ENCODE measurements at regions not wholly inside any gene's neighbourhood (a gene's known extent, or its start where the extent isn't known, plus 50 kb on each side); places are given as distances from the start of the nearest gene placed in this dataset.

GRCh38 chr11:134800826-134801225, 388.8 kb upstream of the B3GAT1 start:
- H3K36me3 ChIP-seq (ENCODE audit: insufficient read depth, low read length), result no peaks in the 10 kb centered on the region
- H2AFZ ChIP-seq (ENCODE audit: low read length), result no peak overlapping the region
- H3F3A ChIP-seq (ENCODE audit: low read depth), result no peaks in the 10 kb centered on the region
- H3K27me3 ChIP-seq (ENCODE audit: insufficient read depth, low read length, poor library complexity, severe bottlenecking), result no peaks in the 10 kb centered on the region
- no peak overlapping the region for H3K9ac ChIP-seq (ENCODE audit: low read depth, low read length, poor library complexity, severe bottlenecking)
- H3K4me2 ChIP-seq (ENCODE audit: low read depth, low read length, poor library complexity, severe bottlenecking), result no peak overlapping the region
- H3K9me3 ChIP-seq (ENCODE audit: insufficient read depth, low read depth, low read length), result peaks cover 3% of the 10 kb centered on the region; the same call in 1 of the 2 replicates
- no peak overlapping the region for H3K4me3 ChIP-seq (ENCODE audit: low read length, poor library complexity, severe bottlenecking)
- H3K79me2 ChIP-seq (ENCODE audit: insufficient read depth, low read length), result no peaks in the 10 kb centered on the region
- H3K9me2 ChIP-seq (replicated peaks; ENCODE audit: low read depth, low read length), result no peaks in the 10 kb centered on the region
- TF ChIP-seq EZH2phosphoT487 (IDR thresholded peaks at IDR 0.05; ENCODE audit: borderline replicate concordance), result no peak
- no peak for TF ChIP-seq CTCF (conservative IDR thresholded peaks at IDR 0.05; ENCODE audit: low read length)
- H3K4me1 ChIP-seq (ENCODE audit: insufficient read depth, low read length, poor library complexity, severe bottlenecking), result no peaks in the 10 kb centered on the region
- no peaks in the 10 kb centered on the region for H4K20me1 ChIP-seq (ENCODE audit: insufficient read depth, low read length, poor library complexity, severe bottlenecking)

- H2AFZ ChIP-seq (ENCODE audit: low read length), result no peak overlapping the region
- H3K9me2 ChIP-seq (replicated peaks; ENCODE audit: low read depth, low read length), result no peaks in the 10 kb centered on the region
- H3F3A ChIP-seq (ENCODE audit: low read depth), result no peaks in the 10 kb centered on the region
- no peaks in the 10 kb centered on the region for H3K27me3 ChIP-seq (ENCODE audit: insufficient read depth, low read length, poor library complexity, severe bottlenecking)
- TF ChIP-seq CTCF (conservative IDR thresholded peaks at IDR 0.05; ENCODE audit: low read length), result no peak
- no peak for TF ChIP-seq EZH2phosphoT487 (IDR thresholded peaks at IDR 0.05; ENCODE audit: borderline replicate concordance)
- no peaks in the 10 kb centered on the region for H3K4me1 ChIP-seq (ENCODE audit: insufficient read depth, low read length, poor library complexity, severe bottlenecking)
- H4K20me1 ChIP-seq (ENCODE audit: insufficient read depth, low read length, poor library complexity, severe bottlenecking), result no peaks in the 10 kb centered on the region
- H3K4me2 ChIP-seq (ENCODE audit: low read depth, low read length, poor library complexity, severe bottlenecking), result no peak overlapping the region
- peaks cover 3% of the 10 kb centered on the region; the same call in 1 of the 2 replicates for H3K9me3 ChIP-seq (ENCODE audit: insufficient read depth, low read depth, low read length)
- H3K4me3 ChIP-seq (ENCODE audit: low read length, poor library complexity, severe bottlenecking), result no peak overlapping the region
- no peak overlapping the region for H3K9ac ChIP-seq (ENCODE audit: low read depth, low read length, poor library complexity, severe bottlenecking)
- H3K36me3 ChIP-seq (ENCODE audit: insufficient read depth, low read length), result no peaks in the 10 kb centered on the region
- no peaks in the 10 kb centered on the region for H3K79me2 ChIP-seq (ENCODE audit: insufficient read depth, low read length)
These were observed 388.1 kb upstream of the B3GAT1 start for GRCh38 chr11:134800130-134800529.

GRCh38 chr11:134799386-134799785, 387.3 kb upstream of the B3GAT1 start:
- Histone ChIP-seq H3K27me3 (ENCODE audit: insufficient read depth, low read length, poor library complexity, severe bottlenecking) (no peaks in the 10 kb centered on the region), H3K36me3 (ENCODE audit: insufficient read depth, low read length) (no peaks in the 10 kb centered on the region), H3K4me1 (ENCODE audit: insufficient read depth, low read length, poor library complexity, severe bottlenecking) (no peaks in the 10 kb centered on the region), H3K79me2 (ENCODE audit: insufficient read depth, low read length) (no peaks in the 10 kb centered on the region), H4K20me1 (ENCODE audit: insufficient read depth, low read length, poor library complexity, severe bottlenecking) (no peaks in the 10 kb centered on the region), H3K9ac (ENCODE audit: low read depth, low read length, poor library complexity, severe bottlenecking) (no peak overlapping the region), H3K9me2 (replicated peaks; ENCODE audit: low read depth, low read length) (no peaks in the 10 kb centered on the region), H3F3A (ENCODE audit: low read depth) (no peaks in the 10 kb centered on the region), H3K4me2 (ENCODE audit: low read depth, low read length, poor library complexity, severe bottlenecking) (no peak overlapping the region), H3K9me3 (ENCODE audit: insufficient read depth, low read depth, low read length) (peaks cover 4% of the 10 kb centered on the region; the same call in 1 of the 2 replicates), H2AFZ (ENCODE audit: low read length) (no peak overlapping the region), H3K4me3 (ENCODE audit: low read length, poor library complexity, severe bottlenecking) (no peak overlapping the region)
- TF ChIP-seq CTCF (conservative IDR thresholded peaks at IDR 0.05; ENCODE audit: low read length) (no peak), EZH2phosphoT487 (IDR thresholded peaks at IDR 0.05; ENCODE audit: borderline replicate concordance) (no peak)

Data from Loucy (cell line).